ENCODE measurements at regions not wholly inside any gene's neighbourhood (a gene's known extent, or its start where the extent isn't known, plus 50 kb on each side); places are given as distances from the start of the nearest gene placed in this dataset.

DNA sequence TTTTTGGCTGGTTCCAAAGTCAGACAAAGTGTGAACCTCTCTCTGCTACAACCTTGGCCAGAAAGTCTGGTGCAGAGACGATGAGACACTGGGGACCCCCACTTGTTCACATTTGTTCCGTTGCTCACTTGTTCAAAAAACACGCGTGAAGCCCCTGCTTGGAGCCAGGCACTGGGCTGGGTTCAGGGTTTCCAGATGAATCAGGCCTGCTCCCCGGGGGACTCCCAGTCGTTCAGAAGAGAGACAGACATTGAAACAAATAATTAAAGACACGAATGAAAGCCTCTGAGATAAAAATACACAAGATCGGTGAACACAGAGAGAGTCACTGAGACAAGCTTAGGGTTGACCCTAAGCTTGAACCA, 101.5 kb upstream of the RUNX3 start:
- H3K27me3 ChIP-seq, result no peaks in the 10 kb centered on the region
- DNase-seq (no peak), ATAC-seq (no peak)
- in situ Hi-C loops (cut with MboI; ENCODE audit: low sequenced_read_pairs in 4 of 4), result no loop called here
- intact Hi-C loops (cut with DNase I; ENCODE audit: low total_unique reads), result no loop called here
- TF ChIP-seq POLR2A (IDR thresholded peaks at IDR 0.05) (no peak), CTCF (IDR thresholded peaks at IDR 0.05 in 4 of 5, conservative IDR thresholded peaks at IDR 0.05 in 1 of 5) (no peak)
- no peak overlapping the region for H3K27ac ChIP-seq
- H3K36me3 ChIP-seq, result no peaks in the 10 kb centered on the region
- H3K4me3 ChIP-seq, result no peak overlapping the region
- H3K9me3 ChIP-seq, result no peaks in the 10 kb centered on the region
- no peaks in the 10 kb centered on the region for H3K4me1 ChIP-seq

GRCh38 chr1:25030674-25031589, 100.9 kb upstream of the RUNX3 start:
- TF ChIP-seq CTCF (IDR thresholded peaks at IDR 0.05 in 4 of 5, conservative IDR thresholded peaks at IDR 0.05 in 1 of 5) (no peak), POLR2A (IDR thresholded peaks at IDR 0.05) (no peak)
- in situ Hi-C loops (cut with MboI; ENCODE audit: low sequenced_read_pairs in 4 of 4) (no loop called here), intact Hi-C loops (cut with DNase I; ENCODE audit: low total_unique reads) (no loop called here)
- Histone ChIP-seq H3K9me3 (no peaks in the 10 kb centered on the region), H3K4me3 (no peak overlapping the region), H3K27ac (no peak overlapping the region), H3K4me1 (no peaks in the 10 kb centered on the region), H3K36me3 (no peaks in the 10 kb centered on the region), H3K27me3 (no peaks in the 10 kb centered on the region)
- DNase-seq, result no peak
- ATAC-seq, result no peak

DNA sequence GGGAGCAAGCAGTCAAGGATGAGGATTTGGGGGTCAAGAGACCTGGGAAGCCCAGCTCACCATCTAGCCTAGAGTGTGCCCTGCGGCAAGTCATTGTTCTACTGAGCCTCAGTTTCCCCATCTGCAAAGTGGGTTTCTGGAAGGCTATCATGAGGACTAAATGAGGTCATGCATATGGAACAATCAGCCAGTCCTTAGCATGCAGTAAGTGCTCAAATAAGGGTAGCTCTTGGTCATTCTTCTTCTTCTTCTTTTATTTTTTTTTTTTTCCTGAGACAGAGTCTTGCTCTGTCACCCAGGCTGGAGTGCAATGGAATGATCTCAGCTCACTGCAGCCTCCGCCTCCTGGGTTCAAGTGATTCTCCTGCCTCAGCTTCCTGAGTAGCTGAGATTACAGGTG, 99.9 kb upstream of the RUNX3 start:
- H3K36me3 ChIP-seq, result no peaks in the 10 kb centered on the region
- intact Hi-C loops (cut with DNase I; ENCODE audit: low total_unique reads), result no loop called here
- no peak for ATAC-seq
- no peak overlapping the region for H3K27ac ChIP-seq
- H3K4me1 ChIP-seq, result no peaks in the 10 kb centered on the region
- H3K27me3 ChIP-seq, result no peaks in the 10 kb centered on the region
- H3K9me3 ChIP-seq, result no peaks in the 10 kb centered on the region
- H3K4me3 ChIP-seq, result no peak overlapping the region
- no peak for DNase-seq
- in situ Hi-C loops (cut with MboI; ENCODE audit: low sequenced_read_pairs in 4 of 4), result no loop called here
- TF ChIP-seq POLR2A (IDR thresholded peaks at IDR 0.05) (no peak), CTCF (IDR thresholded peaks at IDR 0.05 in 4 of 5, conservative IDR thresholded peaks at IDR 0.05 in 1 of 5) (no peak)

- H3K4me1 ChIP-seq, result no peaks in the 10 kb centered on the region
Observed at GRCh38 chr1:25028907-25029599, 99.0 kb upstream of the RUNX3 start.

More at GRCh38 chr1:25028907-25029599, 99.0 kb upstream of the RUNX3 start:
- H3K27ac ChIP-seq, result no peak overlapping the region
- no peak overlapping the region for H3K4me3 ChIP-seq
- DNase-seq (no peak), ATAC-seq (no peak)
- in situ Hi-C loops (cut with MboI; ENCODE audit: low sequenced_read_pairs in 4 of 4), result no loop called here
- no peaks in the 10 kb centered on the region for H3K27me3 ChIP-seq
- no peaks in the 10 kb centered on the region for H3K36me3 ChIP-seq
- intact Hi-C loops (cut with DNase I; ENCODE audit: low total_unique reads), result loop anchor here (10.0 kb wide), 1 partner anchor 1414 kb away; no protein-coding TSS in a partner anchor
- TF ChIP-seq POLR2A (IDR thresholded peaks at IDR 0.05), result no peak
- TF ChIP-seq CTCF (IDR thresholded peaks at IDR 0.05 in 4 of 5, conservative IDR thresholded peaks at IDR 0.05 in 1 of 5), result no peak
- no peaks in the 10 kb centered on the region for H3K9me3 ChIP-seq
